ENCODE measurements at regions not wholly inside any gene's neighbourhood (a gene's known extent, or its start where the extent isn't known, plus 50 kb on each side); places are given as distances from the start of the nearest gene placed in this dataset.

GRCh38 chr2:236877972-236878371, 207.7 kb upstream of the COPS8 start (continued):
- TF ChIP-seq ZFP91 (CRISPR knock-in tag; IDR thresholded peaks at IDR 0.05; ENCODE audit: borderline replicate concordance): no peak
- TF ChIP-seq FLYWCH1 (CRISPR knock-in tag; IDR thresholded peaks at IDR 0.05): no peak
- TF ChIP-seq ZSCAN21 (CRISPR knock-in tag; IDR thresholded peaks at IDR 0.05; ENCODE audit: borderline replicate concordance): no peak
- no peak for TF ChIP-seq ZNF558 (CRISPR knock-in tag; IDR thresholded peaks at IDR 0.05; ENCODE audit: borderline replicate concordance)

GRCh38 chr2:236879416-236879963, 206.2 kb upstream of the COPS8 start:
- ATAC-seq: no peak
- Histone ChIP-seq H3K4me2 (ENCODE audit: low read depth, low read length) (no peak overlapping the region), H3K9ac (ENCODE audit: insufficient read depth, low read depth, low read length) (no peak overlapping the region), H3K9me3 (ENCODE audit: low read length) (no peaks in the 10 kb centered on the region), H3K79me2 (ENCODE audit: insufficient read depth, low read length) (no peaks in the 10 kb centered on the region), H2AFZ (ENCODE audit: low read length) (no peak overlapping the region), H4K20me1 (ENCODE audit: insufficient read depth, low read length) (no peaks in the 10 kb centered on the region), H3K27ac (ENCODE audit: extremely low read length, insufficient read depth, low read length) (no peak overlapping the region), H3K4me1 (ENCODE audit: insufficient read depth, low read length) (no peaks in the 10 kb centered on the region), H3K36me3 (replicated peaks in 1 of 2; ENCODE audit: control insufficient read depth in 1 of 2, insufficient read depth in 2 of 2, low read length in 2 of 2) (no peaks in the 10 kb centered on the region), H3K27me3 (ENCODE audit: control insufficient read depth in 1 of 2, insufficient read depth in 2 of 2, low read length in 2 of 2) (no peaks in the 10 kb centered on the region), H3K4me3 (replicated peaks in 1 of 3; ENCODE audit: insufficient read depth in 1 of 3, low read depth in 2 of 3, low read length in 3 of 3) (no peak overlapping the region)
- WGBS (ENCODE audit: low lambda C conversion rate): 44% methylated on average over 3 of the region's 3 CpGs
- ChIA-PET CTCF (ENCODE audit: low intra/inter-chr PET ratio, low total read pairs) (no interaction called here), POLR2A (no interaction called here)
- no peak for DNase-seq (ENCODE audit: low spot score)
- TF ChIP-seq, protein P1, sequence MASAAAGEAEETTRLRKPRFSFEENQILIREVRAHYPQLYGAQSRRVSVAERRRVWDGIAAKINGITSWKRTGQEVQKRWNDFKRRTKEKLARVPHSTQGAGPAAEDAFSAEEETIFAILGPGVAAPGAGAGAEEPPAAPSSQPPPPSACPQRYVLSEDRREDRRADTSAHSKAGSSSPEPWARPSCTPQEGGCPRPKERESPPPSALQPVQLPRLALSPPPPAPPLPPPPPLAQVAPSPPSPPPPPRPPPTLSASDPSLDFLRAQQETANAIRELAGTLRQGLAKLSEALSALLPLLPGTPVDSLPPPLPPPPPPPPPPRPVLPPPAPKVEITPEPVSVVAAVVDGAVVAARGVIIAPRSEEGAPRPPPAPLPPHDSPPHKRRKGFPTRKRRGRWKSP (CRISPR knock-in tag; IDR thresholded peaks at IDR 0.05): no peak
- TF ChIP-seq ZBTB1 (CRISPR knock-in tag; IDR thresholded peaks at IDR 0.05; ENCODE audit: borderline replicate concordance) (no peak), NONO (IDR thresholded peaks at IDR 0.05) (no peak), NONO (CRISPR knock-in tag; conservative IDR thresholded peaks at IDR 0.05) (no peak), KMT2A (CRISPR knock-in tag; IDR thresholded peaks at IDR 0.05) (no peak), ZBTB34 (CRISPR knock-in tag; IDR thresholded peaks at IDR 0.05) (no peak), SP140L (CRISPR knock-in tag; IDR thresholded peaks at IDR 0.05; ENCODE audit: borderline replicate concordance) (no peak)
- TF ChIP-seq, protein P2, sequence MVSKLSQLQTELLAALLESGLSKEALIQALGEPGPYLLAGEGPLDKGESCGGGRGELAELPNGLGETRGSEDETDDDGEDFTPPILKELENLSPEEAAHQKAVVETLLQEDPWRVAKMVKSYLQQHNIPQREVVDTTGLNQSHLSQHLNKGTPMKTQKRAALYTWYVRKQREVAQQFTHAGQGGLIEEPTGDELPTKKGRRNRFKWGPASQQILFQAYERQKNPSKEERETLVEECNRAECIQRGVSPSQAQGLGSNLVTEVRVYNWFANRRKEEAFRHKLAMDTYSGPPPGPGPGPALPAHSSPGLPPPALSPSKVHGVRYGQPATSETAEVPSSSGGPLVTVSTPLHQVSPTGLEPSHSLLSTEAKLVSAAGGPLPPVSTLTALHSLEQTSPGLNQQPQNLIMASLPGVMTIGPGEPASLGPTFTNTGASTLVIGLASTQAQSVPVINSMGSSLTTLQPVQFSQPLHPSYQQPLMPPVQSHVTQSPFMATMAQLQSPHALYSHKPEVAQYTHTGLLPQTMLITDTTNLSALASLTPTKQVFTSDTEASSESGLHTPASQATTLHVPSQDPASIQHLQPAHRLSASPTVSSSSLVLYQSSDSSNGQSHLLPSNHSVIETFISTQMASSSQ (IDR thresholded peaks at IDR 0.05; ENCODE audit: low read depth): no peak
- TF ChIP-seq, protein P2 (CRISPR knock-in tag; IDR thresholded peaks at IDR 0.05; ENCODE audit: borderline replicate concordance): no peak
- FAIRE-seq: no peak
- intact Hi-C loops (cut with micrococcal nuclease; ENCODE audit: unreplicated experiment) (no loop called here), in situ Hi-C loops (cut with HindIII; ENCODE audit: extremely low pct_ligation_motif_present, low pct_unique_long_range_greater_than_20kb) (no loop called here)
- no TSS peak for BruUV-seq (replicated peaks)

All from HepG2 (cell line).